ENCODE measurements at regions not wholly inside any gene's neighbourhood (a gene's known extent, or its start where the extent isn't known, plus 50 kb on each side); places are given as distances from the start of the nearest gene placed in this dataset.

- DNase-seq (ENCODE audit: low spot score), result no peak
These were observed 1530.6 kb upstream of the CDH6 start for GRCh38 chr5:29662876-29663275.

- DNase-seq (ENCODE audit: low spot score), result no peak
These were observed 1538.5 kb upstream of the CDH6 start for GRCh38 chr5:29654954-29655353.

- no peak for DNase-seq (ENCODE audit: low spot score)
These were observed 1544.2 kb upstream of the CDH6 start for GRCh38 chr5:29649321-29649720.

GRCh38 chr5:29642601-29643000 lies 1550.9 kb upstream of the CDH6 start:
- no peak for DNase-seq (ENCODE audit: low spot score)

- DNase-seq (ENCODE audit: low spot score), result no peak
These were observed 1579.3 kb upstream of the CDH6 start for GRCh38 chr5:29614206-29614605.

- DNase-seq (ENCODE audit: low spot score), result no peak
These were observed 1605.2 kb upstream of the CDH6 start for GRCh38 chr5:29588236-29588635.

GRCh38 chr5:29587832-29588231 lies 1605.7 kb upstream of the CDH6 start:
- DNase-seq (ENCODE audit: low spot score), result no peak

GRCh38 chr5:29568028-29568427 lies 1625.5 kb upstream of the CDH6 start:
- DNase-seq (ENCODE audit: low spot score), result no peak

GRCh38 chr5:29561564-29561963 lies 1631.9 kb upstream of the CDH6 start:
- DNase-seq (ENCODE audit: low spot score), result no peak

GRCh38 chr5:29550523-29550922 lies 1643.0 kb upstream of the CDH6 start:
- no peak for DNase-seq (ENCODE audit: low spot score)

- DNase-seq (ENCODE audit: low spot score), result no peak
These were observed 1645.2 kb upstream of the CDH6 start for GRCh38 chr5:29548262-29548661.

GRCh38 chr5:29547236-29547865 lies 1646.1 kb upstream of the CDH6 start:
- DNase-seq (ENCODE audit: low spot score), result no peak

GRCh38 chr5:29543501-29543900 lies 1650.0 kb upstream of the CDH6 start:
- DNase-seq (ENCODE audit: low spot score), result no peak

GRCh38 chr5:29524227-29524626 lies 1669.3 kb upstream of the CDH6 start:
- no peak for DNase-seq (ENCODE audit: low spot score)

- DNase-seq (ENCODE audit: low spot score), result no peak
These were observed 1675.3 kb upstream of the CDH6 start for GRCh38 chr5:29518176-29518575.

GRCh38 chr5:29516224-29516623 lies 1677.3 kb upstream of the CDH6 start:
- no peak for DNase-seq (ENCODE audit: low spot score)

- DNase-seq (ENCODE audit: low spot score), result no peak
These were observed 1685.4 kb upstream of the CDH6 start for GRCh38 chr5:29508131-29508530.

GRCh38 chr5:29504411-29504810 lies 1689.1 kb upstream of the CDH6 start:
- no peak for DNase-seq (ENCODE audit: low spot score)

GRCh38 chr5:29498860-29499259 lies 1694.6 kb upstream of the CDH6 start:
- DNase-seq (ENCODE audit: low spot score), result no peak

- DNase-seq (ENCODE audit: low spot score), result no peak
These were observed 1695.1 kb upstream of the CDH6 start for GRCh38 chr5:29498412-29498811.

- no peak for DNase-seq (ENCODE audit: low spot score)
These were observed 1708.2 kb upstream of the CDH6 start for GRCh38 chr5:29485333-29485732.

- DNase-seq (ENCODE audit: low spot score), result no peak
These were observed 1723.9 kb upstream of the CDH6 start for GRCh38 chr5:29469581-29469980.

- no peak for DNase-seq (ENCODE audit: low spot score)
These were observed 1731.2 kb upstream of the CDH6 start for GRCh38 chr5:29462241-29462640.

- no peak for DNase-seq (ENCODE audit: low spot score)
These were observed 1732.4 kb upstream of the CDH6 start for GRCh38 chr5:29460971-29461559.

Data from LoVo (cell line).